GM21526 (cell line): ENCODE measurements at regions not wholly inside any gene's neighbourhood (a gene's known extent, or its start where the extent isn't known, plus 50 kb on each side); places are given as distances from the start of the nearest gene placed in this dataset.
"Not testable (repeated sequence)": the region's sequence is repeated elsewhere in the genome, so short reads cannot be mapped to it uniquely, and the experiment has no call there.

Experiments
- ATAC-seq: cut with Tn5 transposase; IDR thresholded peaks from one replicate; pipeline ENCODE4 v1.9.1; 2021; ENCODE audit warnings: moderate library complexity; ENCODE audit not compliant: unreplicated experiment, low FRiP score

DNA sequence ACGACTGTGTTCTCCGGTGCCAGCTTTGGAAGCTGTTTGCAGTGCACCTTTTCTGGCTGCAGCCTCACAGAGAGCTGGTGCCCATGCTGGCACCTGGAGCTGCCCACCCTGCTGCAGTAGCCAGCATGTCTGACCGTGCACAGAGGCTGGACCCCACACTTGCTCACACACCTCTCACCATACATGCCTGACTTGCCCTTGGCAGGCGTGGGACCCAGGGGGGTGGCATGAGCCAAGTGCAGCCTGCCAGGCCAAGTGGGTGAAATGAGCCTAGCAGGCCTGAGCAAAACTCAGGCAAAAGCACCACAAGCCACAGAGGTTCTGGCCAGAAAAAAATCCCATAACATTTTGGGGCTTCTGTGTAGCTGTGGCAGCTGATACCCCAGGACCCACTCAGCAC lies 258.8 kb downstream of the XPNPEP1 start:
- no peak for ATAC-seq

DNA sequence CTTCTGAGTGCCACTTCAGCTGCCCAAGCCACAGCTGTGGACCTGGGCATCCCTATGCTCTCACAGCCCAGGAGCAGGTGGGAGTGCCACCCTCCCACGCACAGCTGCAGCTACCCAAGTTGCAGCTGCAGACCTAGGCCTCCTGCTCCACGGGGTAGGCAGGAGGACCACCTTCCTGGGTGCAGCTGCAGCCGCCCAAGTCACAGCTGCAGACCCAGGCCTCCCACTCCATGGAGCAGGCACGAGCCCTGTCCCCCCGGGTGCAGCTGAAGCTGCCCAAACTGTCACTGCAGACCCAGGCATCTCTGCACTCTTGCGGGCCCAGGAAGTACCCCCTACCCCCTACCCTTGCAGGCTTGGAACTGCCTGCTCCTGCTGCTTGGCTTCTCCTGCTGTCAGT lies 260.2 kb downstream of the XPNPEP1 start:
- ATAC-seq, result no peak

DNA sequence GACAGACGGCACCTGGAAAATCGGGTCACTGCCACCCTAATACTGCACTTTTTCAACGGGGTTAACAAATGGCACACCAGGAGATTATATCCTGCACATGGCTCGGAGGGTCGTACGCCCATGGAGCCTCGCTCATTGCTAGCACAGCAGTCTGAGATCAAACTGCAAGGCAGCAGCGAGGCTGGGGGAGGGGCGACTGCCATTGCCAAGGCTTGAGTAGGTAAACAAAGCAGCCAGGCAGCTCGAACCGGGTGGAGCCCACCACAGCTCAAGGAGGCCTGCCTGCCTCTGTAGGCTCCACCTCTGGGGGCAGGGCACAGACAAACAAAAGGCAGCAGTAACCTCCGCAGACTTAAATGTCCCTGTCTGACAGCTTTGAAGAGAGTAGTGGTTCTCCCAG lies 270.7 kb downstream of the XPNPEP1 start:
- not testable (repeated sequence) for ATAC-seq

GRCh38 chr10:109650228-109650627 lies 273.1 kb downstream of the XPNPEP1 start:
- no peak for ATAC-seq

DNA sequence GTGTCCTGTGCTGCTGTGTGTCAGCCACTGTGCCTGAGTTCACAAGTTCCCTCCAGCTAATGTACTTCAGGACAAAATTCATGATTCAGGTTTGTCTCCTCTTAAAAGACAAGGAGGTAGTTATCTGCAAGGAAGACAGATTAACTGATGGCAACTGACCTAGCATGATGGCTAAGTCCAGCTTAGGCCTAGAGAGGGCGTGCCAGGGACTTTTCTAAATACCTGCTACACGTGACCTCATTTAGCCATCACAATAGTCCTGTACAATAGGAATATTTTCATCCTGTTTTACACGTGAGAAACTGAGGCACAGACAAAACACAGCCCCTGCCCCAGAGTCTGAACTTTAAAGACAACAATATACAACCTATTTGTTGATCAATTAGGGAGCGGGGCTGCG lies 275.7 kb downstream of the XPNPEP1 start:
- ATAC-seq, result no peak

DNA sequence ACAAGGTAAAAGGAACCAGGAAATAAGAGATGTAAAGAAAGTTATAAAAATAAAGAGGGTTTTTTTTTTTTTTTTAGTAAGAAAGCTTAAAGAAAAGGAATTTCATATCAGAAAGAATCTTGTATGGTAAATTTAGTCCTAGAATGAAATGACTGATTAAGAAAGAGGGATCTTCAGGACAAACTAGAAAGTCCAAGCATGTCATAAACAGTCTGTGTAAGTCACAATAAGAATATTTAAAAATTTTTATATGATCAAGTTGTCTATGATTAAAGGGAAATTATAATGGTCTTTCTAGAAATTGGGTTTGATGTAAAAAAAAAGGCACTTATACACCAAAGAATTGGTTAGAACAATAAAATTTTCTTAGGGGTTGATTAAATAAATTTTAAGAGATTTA lies 289.5 kb downstream of the XPNPEP1 start:
- no peak for ATAC-seq

DNA sequence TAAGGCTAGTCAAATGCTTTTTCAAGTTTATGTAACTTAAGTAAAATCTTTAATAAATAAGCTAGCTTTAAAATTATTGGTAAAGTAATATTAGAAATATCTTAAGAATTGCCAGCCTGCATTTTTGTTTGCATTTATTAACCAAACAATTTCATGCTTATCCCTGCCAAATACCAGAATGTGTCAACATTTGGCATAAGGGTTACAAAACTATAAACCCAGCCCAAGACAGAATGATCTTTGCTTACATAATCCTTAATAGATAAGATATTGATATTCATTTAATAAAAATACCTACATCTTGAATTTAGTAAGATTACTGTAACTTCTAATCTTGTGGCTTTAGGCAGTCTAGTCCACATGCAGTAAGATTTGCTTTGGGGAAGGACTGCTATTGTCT lies 290.3 kb downstream of the XPNPEP1 start:
- not testable (repeated sequence) for ATAC-seq

GRCh38 chr10:109624939-109625338 lies 298.4 kb downstream of the XPNPEP1 start:
- no peak for ATAC-seq

DNA sequence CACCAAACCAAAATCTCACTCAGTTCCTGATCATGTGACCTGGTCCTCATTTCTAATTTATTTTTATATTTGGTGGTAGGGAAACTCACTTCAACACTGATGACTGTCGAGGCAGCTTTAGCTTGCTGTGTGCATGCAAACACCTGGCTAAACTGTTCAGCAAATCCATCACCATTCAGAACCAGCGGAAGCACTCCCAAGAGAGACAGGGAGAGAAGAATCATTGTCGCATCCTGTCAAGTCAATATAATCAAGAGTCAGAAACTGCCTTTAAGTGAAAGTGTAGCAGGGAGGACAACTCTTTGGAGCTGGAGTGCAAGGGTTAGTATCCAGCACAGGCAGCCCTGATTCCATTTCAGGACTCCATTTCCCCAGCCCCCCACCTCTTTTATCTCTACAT lies 300.7 kb downstream of the XPNPEP1 start:
- ATAC-seq, result no peak

GRCh38 chr10:109620396-109620795 lies 302.9 kb downstream of the XPNPEP1 start:
- no peak for ATAC-seq

DNA sequence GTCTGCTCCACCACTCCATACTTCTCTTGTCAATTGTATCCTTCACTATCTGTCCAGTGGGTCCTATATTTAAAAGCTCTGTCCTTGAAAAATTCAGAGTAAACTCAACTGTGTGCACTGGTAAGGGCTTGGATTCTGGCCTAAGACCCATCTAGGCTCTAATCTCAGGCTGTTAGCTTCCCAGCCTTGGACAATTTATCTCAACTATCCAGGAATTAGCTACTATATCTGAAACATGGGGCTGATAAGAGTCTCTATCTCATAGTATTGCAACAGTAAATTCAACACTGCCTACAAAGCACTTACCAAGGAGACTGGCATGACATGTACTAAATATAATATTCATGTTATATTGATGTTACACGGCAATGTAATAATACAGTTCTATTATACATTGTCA lies 303.4 kb downstream of the XPNPEP1 start:
- ATAC-seq, result no peak

GRCh38 chr10:109618748-109619147 lies 304.6 kb downstream of the XPNPEP1 start:
- no peak for ATAC-seq

DNA sequence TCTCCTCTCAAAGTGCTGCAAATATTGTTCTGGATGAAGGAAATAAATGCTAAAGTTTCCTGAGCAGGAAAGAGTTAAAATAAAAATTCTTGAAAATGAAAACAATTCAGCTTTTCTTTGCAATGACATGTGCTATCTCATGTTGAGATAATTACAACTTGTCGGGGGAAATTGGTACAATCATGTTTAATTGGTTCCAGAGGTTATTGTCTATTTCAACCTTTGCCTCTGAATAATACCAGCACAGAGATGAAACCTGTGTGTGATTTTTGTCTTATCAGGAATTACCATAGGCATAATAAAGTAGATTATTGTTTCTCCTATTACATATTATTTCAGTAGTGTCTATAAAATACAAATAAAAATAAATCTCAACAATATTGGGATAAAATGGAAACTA lies 305.0 kb downstream of the XPNPEP1 start:
- ATAC-seq, result no peak

GRCh38 chr10:109616359-109616980 lies 306.8 kb downstream of the XPNPEP1 start:
- ATAC-seq, result no peak

DNA sequence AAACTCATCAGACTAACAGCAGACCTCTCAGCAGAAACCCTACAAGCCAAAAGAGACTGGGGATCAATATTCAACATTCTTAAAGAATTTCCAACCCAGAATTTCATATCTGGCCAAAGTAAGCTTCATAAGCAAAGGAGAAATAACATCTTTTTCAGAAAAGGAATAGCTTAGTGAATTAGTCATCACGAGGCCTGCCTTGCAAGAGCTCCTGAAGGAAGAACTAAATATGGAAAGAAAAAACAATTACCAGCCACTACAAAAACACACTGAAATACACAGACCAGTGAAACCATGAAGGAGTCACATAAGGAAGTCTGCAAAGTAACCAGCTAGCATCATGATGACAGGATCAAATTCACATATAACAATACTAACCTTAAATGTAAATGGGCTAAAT lies 328.0 kb downstream of the XPNPEP1 start:
- ATAC-seq, result not testable (repeated sequence)

GRCh38 chr10:109593682-109594081 lies 329.6 kb downstream of the XPNPEP1 start:
- no peak for ATAC-seq

DNA sequence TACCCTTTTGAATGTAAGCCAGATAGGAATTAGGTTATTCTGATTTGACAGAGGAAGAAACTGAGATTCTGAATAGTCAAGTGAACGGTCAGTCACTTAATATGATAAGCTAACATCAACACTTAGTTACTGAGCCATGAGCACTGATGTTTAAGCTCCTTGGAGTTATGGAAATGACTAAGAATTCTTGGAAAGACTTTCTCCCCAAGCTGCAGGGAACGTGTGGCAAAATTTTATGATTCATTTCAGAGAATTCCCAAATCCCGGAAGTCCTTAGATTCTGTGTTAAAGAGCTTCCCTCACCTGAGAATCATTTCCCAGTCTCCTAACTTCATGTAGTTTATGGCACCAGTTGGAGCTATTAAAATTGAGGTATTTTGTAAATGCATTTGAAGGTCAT lies 330.9 kb downstream of the XPNPEP1 start:
- ATAC-seq, result no peak

- no peak for ATAC-seq
Observed at GRCh38 chr10:109591601-109592000, 331.7 kb downstream of the XPNPEP1 start.

DNA sequence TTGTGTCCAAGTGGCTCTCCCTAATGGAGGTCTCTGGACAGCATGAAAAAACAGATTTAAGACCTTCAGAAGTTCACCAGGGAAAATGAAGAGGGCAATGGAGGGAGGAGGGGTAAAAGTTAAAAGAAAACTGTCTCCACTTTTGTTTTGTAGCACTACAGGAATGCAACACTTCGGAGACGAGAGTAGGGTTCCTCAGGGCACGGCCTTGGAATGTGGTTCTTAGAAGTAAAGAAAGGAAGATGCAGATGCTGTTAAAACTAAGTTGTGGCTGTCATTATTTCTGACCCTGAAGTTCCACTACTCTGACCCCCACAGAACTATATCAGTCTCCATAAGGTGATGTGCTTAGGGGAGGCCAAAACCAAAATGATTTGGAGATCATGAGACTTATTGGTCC lies 335.1 kb downstream of the XPNPEP1 start:
- no peak for ATAC-seq

GRCh38 chr10:109587366-109587765 lies 335.9 kb downstream of the XPNPEP1 start:
- ATAC-seq, result no peak

DNA sequence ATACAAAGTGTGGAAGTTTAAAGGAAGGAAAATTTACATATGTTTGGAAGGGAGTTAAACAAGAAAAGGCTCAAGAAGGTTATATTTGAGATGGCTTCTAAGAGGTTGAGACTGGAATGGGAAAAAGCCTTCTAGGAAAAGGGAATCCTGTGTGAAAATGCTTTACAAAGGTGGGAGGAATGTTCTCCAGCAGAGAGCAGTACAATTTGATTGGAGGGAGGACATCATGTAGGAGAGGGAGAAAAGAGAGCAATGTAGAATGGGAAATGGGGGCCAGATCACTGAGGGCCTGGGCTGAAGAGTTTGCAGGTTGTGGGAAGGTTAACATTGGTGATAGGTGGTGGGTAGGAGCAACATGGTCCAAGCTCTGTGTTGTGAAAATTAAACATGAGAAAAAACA lies 366.9 kb downstream of the XPNPEP1 start:
- ATAC-seq, result no peak

DNA sequence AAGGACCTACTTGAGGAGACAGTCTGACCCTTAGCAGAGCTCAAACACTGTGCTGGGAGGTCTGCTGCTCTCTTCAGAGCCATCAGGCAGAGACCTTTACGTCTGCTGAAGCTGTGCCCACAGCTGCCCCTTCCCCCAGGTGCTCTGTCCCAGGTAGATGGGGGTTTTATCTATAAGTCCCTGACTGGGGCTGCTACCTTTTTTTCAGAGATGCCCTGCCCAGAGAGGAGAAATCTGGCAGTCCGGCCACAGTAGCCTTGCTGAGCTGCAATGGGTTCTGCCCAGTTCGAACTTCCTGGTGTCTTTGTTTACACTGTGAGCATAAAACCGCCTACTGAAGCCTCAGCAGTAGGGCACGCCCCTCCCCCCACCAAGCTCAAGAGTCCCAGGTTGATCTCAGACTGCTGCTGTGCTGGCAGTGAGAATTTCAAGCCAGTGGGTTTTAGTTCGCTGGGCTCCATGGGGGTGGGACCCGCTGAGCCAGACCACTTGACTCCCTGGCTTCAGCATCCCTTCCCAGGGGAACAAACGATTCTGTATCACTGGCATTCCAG lies 381.2 kb downstream of the XPNPEP1 start:
- ATAC-seq, result not testable (repeated sequence)

- no peak for ATAC-seq
Observed at GRCh38 chr10:109534193-109534592, 389.1 kb downstream of the XPNPEP1 start.
